Skin epidermis (tissue), 12 donors: ENCODE measurements at regions not wholly inside any gene's neighbourhood (a gene's known extent, or its start where the extent isn't known, plus 50 kb on each side); places are given as distances from the start of the nearest gene placed in this dataset.
"Not testable (repeated sequence)": the region's sequence is repeated elsewhere in the genome, so short reads cannot be mapped to it uniquely, and the experiment has no call there.

ENCODE experiments used
- H3K27ac ChIP-seq, 21 experiments: fragments of 200-600 bp; sonication (generic) in 11 of 21; one replicate each; pipeline ENCODE4 v1.5.0; 2020; ENCODE audit warnings: mild to moderate bottlenecking in 3 of 21, inconsistent platforms in 2 of 21, moderate library complexity in 2 of 21
- H3K4me3 ChIP-seq, 7 experiments: fragments of 200-600 bp; sonication (generic) in 2 of 7; one replicate each; pipeline ENCODE4 v1.5.0; 2020; ENCODE audit warnings: inconsistent platforms in 2 of 7, mild to moderate bottlenecking in 2 of 7, moderate library complexity in 1 of 7

DNA sequence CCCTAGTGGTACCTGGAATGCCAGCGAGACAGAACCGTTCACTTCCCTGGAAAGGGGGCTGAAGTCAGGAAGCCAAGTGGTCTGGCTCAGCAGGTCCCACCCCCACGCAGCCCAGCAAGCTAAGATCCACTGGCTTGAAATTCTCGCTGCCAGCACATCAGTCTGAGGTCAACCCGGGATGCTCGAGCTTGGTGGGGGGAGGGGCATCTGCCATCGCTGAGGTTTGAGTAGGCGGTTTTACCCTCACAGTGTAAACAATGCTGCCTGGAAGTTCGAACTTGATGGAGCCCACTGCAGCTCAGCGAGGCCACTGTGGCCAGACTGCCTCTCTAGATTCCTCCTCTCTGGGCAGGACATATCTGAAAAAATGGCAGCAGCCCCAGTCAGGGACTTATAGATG lies 464.7 kb upstream of the TOM1L1 start:
- no peak overlapping the region for H3K27ac ChIP-seq

DNA sequence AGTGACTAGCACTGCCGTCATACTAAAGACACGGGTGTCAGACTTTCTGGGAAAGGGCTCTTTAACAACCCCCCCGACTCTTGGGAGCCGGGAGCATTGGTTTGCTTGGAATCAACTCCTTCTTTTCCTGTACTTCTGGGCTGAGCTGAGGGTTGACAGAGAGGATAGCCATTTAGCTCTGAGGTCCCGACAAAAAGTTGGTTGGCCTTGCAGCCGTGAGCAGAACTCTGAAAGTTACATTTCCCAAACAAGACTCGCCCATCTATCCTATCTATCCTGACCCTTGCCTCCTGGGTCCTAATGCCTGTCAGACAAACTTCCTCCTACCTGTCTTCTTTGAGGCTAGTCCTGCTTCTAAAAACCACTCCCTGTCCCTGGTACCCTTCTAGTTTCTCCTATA lies 460.8 kb upstream of the TOM1L1 start:
- no peak overlapping the region for H3K4me3 ChIP-seq
- H3K27ac ChIP-seq, result no peak overlapping the region

More for the DNA sequence above, 464.7 kb upstream of the TOM1L1 start:
- H3K4me3 ChIP-seq, result no peak overlapping the region

DNA sequence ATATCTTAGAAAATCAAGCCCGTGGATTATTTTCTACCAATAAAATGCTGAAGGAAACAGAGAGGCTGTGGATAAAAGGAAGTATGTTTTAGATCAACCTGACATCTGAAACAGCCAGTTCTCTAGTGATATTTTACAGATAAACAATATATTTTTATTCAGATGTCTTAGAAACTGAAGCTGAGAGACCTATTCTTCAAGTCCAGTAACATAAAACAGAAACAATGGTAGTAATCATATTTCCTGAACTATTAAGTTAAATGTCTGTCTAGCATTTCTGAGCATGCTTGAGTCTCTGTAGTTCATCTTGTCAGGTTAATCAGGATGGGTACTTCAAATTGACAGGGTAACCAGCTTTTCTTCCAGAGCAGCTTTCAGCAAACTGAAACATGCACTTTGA lies 449.6 kb upstream of the TOM1L1 start:
- no peak overlapping the region for H3K4me3 ChIP-seq
- no peak overlapping the region for H3K27ac ChIP-seq

DNA sequence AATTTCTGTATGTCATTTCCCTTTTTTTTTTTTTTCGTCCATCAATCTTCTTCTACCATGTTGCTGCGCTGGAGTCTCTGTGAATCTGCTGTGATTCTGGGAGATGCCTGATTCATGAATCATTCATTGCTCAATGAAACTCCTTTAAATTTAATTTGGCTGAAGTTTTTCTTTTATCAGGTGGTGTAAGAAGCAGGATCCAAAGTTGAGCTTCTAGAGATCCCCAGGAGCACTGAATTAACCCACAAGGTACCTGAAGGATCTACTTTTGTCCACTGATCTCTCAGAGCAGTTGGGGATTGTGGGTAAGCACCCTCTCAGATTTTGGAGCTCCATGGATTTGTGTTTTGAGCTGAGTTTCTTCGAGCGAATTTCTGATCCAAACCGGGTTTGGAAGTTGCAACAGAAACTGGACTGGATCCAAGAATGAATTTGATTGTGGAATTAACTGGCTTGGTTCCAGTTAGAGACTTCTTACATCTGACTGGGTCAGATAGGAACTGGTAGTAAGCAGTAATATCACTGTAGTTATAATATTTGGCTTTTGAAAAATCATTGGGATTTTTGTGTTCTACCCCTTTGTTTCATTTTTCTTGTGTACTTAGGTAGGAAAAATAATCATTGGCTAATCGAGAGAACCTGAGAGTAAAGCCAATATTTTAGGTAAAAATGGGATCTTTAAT lies 447.8 kb upstream of the TOM1L1 start:
- H3K4me3 ChIP-seq, result no peak overlapping the region
- no peak overlapping the region for H3K27ac ChIP-seq

DNA sequence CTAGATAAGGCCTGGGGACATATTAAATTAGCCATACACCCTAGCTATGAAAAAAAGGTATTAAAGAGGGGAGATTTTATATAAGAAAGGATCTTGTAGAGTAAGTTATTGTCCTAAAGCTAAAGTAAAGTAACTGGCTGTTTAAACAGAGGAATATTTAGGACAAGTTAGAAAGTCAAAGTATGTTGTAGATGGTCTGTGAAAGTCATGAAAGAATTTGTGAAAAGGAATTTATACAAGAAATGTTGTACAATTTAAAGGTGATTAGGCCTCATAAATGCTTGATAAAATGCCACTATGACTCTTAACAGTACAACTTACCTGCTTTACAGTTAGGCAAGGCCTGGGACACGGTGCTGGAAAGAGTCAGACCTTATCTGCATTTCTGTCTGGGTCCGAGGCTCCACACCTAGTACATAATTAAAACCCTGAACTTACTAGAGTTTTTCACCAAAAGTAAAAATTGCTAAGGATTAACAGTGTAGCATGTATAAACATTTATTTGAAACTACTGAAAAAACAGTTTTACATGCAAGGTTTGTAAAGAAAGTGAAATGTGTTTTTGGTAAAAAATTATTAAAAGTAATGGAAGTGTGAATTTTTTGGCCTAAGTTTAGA lies 445.3 kb upstream of the TOM1L1 start:
- H3K27ac ChIP-seq, result no peak overlapping the region

DNA sequence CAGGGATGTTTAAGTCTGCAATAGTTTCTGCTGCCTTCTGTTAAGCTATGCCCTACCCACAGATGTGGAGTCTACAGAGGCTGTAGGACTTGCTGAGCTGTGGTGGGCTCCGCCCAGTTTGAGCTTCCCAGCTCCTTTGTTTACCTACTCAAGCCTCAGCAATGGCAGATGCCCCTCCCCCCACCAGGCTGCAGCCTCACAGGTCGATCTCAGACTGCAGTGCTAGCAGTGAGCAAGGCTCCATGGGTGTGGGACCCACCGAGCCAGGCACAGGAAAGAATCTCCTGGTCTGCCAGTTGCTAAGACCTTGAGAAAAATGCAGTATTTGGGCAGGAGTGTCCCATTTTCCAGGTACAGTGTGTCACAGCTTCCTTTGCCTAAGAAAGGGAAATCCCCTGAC lies 435.2 kb upstream of the TOM1L1 start:
- not testable (repeated sequence) for H3K4me3 ChIP-seq, H3K27ac ChIP-seq

More for the DNA sequence above, 445.3 kb upstream of the TOM1L1 start:
- no peak overlapping the region for H3K4me3 ChIP-seq

DNA sequence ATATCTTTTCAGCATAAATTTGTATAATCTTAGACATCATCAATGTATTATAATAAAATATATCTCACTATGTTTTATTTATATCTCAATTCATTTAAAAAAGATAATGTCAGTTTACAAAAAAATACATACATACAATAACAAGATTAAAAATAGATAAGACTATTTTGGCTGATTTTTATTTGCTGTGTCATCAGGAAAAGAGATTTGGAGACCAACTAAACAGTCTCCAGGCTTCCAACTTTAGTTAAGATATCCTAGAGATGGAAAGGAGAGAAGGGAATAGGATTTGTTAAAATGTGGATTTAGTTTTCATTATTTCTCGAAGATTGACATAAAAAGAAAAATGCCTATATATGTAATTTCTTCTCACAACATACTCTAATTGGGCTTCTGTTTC lies 433.8 kb upstream of the TOM1L1 start:
- Histone ChIP-seq H3K4me3 (no peak overlapping the region), H3K27ac (no peak overlapping the region)

DNA sequence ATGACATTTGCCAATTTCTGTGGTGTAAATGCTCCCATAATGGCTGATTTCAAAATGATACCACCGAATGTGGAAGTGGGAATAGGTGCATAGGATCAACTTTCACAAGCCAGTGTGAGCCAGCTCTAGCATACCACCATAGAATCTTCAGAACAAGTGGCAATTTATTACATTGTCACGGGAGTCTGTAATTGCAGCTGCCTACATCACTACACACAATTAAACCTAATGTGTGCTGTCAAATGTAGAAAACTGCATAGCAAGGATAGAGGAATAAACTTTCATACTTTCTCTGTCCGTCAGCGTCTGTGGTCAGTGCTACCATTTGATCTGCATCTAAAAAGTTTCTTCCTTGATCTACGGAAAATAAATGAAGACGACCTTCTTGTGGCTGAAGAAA lies 417.8 kb upstream of the TOM1L1 start:
- no peak overlapping the region for H3K27ac ChIP-seq

DNA sequence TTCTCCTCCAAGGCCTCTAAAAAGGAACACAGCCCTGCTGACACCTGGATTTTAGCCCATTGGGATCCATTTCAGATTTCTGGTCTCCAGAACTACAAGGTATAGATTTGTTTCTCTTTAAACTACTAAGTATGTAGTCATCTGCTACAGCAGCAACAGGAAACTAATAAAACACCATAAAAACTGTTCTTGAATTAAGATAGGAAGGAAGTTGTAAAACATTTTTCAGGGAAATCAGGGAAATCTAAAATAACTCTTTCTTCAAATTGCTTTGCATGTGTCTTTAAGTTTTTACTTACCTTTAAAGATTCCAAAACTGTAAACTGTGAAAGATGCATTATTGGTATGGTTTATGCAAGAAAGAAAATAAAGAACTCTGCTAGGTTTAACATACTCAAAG lies 407.0 kb upstream of the TOM1L1 start:
- Histone ChIP-seq H3K4me3 (no peak overlapping the region), H3K27ac (no peak overlapping the region)

More for the DNA sequence above, 417.8 kb upstream of the TOM1L1 start:
- H3K4me3 ChIP-seq, result no peak overlapping the region

DNA sequence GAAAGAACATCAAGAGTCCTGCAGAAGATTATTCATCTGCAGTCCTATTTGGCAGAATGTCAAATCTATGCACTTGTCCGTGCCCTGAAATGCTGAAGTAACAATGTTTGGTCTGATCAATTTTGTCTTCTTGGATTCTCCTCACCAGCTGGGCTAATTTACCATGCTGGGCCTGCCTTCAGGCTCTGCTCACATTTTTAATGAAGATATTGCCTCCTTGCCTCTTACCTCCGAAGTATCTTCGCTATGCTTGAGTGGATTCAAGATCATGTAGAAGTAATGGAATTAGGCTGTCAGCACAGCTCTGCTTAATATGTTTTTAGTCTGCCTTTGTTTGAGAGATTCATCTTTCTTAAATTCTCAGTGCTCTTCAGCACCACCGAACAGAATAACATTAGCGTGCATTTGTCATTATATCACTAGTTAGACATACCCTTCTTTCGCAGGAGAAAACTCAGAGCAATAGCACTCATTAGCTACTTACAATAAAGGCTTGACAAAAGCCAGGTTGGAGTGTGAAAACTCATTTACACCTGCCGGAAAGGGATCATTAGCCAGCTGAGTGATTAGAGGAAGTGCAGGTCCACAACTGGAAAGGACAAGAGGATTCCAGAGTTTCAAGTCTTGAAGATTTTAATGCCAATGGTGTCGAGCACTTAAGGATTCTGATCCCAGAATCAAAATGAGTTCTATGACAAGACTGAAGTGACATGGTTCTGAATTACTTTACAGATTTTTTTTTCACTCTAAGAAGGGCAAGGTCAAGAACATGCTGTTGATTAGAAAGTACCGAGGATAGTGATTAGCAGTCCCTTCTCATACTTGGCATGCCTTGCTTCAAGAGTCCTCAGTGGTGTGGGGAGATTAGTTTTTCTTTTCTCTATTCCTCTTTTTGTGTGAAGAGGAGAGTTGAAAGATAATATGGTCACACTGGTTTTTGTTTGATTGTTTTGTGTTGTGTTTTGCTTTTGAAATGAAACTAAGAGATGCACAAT lies 405.6 kb upstream of the TOM1L1 start:
- no peak overlapping the region for H3K4me3 ChIP-seq
- no peak overlapping the region for H3K27ac ChIP-seq

DNA sequence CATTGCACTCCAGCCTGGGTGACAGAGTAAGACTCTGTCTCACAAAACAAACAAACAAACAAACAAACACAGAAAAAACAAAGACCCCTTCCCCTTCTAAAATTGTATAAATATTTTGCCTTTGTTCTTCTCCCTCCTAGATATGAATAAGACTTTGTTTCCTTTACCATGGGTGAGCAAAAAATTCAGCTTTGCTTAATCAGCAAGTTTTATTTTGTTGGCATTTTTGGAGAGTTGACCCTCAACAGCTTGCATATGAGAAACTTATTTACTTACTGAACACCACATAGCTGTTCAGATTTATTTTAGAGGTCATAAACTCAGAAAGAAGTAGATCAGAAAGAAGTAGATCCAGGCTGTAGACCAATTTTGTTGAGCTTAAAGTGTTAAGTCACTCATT lies 395.2 kb upstream of the TOM1L1 start:
- Histone ChIP-seq H3K27ac (no peak overlapping the region), H3K4me3 (no peak overlapping the region)

DNA sequence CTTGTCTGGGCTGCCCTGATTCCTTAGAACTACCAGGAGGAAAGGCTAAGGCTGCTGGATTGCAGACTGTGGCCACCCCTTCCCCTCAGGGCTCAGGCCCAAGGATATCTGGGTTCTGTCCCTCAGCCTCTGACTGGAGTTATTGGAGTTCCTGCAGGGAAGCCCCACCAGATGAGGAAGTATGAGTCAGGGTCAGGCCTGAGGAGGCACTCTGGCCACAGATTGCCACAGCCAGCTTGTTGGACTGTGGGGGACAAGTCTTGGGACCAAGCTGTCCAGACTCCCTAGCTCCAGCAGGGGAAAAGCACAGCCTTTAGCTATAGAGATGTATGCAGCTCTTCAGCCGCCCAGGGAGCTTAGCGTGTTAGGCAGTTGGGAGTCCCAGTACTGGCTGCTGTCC lies 381.9 kb upstream of the TOM1L1 start:
- no peak overlapping the region for H3K27ac ChIP-seq
- no peak overlapping the region for H3K4me3 ChIP-seq

DNA sequence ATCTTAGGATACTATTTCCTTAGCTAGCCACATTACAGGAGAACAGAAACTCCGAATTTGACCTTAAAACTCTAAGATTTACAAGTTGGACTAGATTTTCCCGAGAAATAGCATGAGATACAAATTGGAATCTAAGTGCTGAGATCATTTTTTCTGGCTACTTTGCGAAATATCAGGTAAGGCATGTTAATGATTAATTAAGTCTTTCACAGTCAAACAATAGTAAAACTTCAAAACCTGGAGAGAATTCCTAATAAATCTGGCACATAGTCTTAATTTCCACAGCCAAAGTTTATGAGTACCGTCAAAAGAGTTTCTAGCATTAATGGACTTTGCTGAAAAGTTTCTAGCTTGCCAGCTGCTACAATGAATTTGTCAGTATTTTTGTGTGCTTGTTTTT lies 379.5 kb upstream of the TOM1L1 start:
- no peak overlapping the region for H3K27ac ChIP-seq
- H3K4me3 ChIP-seq, result no peak overlapping the region

DNA sequence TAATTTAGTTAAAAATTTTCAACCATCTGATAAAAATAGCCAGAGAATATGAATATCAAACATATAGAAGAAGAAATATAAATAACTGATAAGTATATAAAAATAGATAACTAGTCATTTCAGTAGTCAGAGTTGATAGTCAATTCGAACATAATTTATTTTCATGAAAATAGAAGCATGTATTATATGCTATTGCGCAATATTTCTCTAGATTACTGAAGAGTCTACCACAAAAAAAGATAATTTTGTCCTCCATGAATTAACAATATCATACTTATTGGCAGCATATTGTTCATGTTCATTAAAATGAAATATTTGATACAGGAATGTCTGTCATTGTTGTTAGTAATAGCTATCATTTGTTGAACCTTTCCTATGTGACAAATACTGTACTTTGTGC lies 376.2 kb upstream of the TOM1L1 start:
- Histone ChIP-seq H3K27ac (no peak overlapping the region), H3K4me3 (no peak overlapping the region)

DNA sequence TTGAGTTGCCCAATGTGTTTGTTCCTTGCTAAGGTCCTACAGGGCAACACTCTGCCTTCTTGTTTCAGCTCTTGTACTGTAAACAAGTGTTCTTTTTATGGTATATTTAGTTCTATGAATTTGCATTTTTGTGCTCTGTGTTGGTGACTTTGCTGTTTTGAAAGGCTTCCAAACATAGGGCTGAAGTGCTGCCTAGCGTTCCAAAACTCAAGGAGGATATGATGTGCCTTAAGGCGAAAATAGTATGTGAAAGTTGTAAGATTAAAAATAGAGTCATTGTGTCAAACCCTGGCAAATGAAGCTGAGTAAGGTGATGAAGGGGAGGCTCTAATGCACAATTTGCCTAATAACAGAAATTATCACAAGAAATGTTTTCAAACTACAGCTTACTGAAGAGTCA lies 372.7 kb upstream of the TOM1L1 start:
- Histone ChIP-seq H3K4me3 (no peak overlapping the region), H3K27ac (no peak overlapping the region)

DNA sequence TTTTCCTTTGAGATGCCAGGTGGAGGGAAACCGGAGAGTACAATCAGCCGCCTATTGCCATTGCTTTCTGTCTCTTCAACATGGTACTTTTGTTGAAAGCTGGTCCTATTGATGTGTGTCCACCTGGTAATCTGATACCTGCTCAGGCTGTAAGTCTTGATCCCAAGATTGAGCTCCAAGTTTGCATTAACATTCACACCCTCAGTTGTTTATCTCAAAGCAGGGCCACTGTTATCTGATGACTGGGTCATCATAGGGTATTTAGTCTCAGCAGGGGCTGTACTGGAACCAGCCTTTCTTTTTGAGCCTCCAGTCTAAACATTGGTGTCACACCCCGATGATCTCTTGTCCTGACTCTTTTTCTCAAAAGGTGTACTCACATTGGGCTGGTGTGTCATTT lies 370.3 kb upstream of the TOM1L1 start:
- no peak overlapping the region for H3K27ac ChIP-seq
- H3K4me3 ChIP-seq, result no peak overlapping the region

DNA sequence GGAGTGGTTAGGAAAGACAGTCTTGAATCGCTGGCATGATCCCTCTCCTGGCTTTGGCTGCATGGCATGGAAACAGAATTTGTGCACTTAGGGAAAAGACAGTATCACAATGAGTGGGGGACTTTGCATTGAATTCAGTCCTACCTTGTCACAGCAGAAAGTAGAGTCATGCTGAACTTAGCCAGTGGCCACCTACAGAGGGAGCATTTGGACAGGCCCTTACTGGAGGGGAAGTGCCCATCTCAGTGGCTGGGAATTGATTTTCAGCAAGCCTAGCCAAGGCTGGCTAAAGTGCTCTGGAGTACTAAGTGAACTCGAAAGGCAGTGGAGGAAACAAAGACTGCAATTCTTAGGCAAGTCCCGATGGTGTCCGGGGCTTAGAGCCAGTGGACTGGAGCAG lies 364.3 kb upstream of the TOM1L1 start:
- no peak overlapping the region for H3K4me3 ChIP-seq
- no peak overlapping the region for H3K27ac ChIP-seq

DNA sequence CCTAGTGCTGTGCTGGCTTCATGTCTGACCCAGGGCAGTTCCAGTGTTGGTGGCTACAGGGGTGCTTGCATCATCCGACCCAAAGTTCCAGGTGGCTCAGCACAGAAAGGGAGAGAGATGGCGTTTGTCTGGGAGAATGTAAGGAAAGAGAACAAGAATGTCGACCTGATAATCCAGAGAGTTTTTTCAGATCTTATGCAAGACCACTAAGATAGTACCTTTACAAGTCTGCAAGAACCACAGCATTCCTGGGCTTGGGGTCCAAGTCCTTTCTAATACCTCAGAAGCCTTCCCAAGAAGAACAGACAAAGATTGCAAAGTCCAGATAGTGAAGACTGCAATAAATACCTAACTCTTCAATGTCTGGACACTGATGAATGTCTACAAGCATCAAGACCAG lies 363.0 kb upstream of the TOM1L1 start:
- H3K27ac ChIP-seq, result no peak overlapping the region
- H3K4me3 ChIP-seq, result no peak overlapping the region

DNA sequence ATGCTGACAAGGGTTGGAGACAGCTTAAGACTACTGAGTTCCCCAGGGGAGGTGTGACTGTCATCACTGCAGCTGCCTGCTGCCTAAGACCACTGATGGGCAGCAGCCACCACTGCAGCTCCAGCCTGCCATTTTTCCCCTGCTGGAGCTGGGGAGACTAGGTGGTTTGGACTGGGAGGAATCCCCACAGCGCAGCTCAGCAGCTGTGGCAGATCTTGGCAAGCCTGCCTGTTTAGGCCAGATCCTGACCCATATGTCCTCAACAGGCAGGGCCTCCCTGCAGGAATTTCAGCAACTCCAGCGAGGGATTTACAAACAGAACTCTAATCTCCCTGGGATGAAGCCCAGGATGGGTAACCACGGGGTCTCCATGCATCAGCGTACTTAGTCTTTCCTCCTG lies 356.4 kb upstream of the TOM1L1 start:
- Histone ChIP-seq H3K4me3 (no peak overlapping the region), H3K27ac (no peak overlapping the region)

DNA sequence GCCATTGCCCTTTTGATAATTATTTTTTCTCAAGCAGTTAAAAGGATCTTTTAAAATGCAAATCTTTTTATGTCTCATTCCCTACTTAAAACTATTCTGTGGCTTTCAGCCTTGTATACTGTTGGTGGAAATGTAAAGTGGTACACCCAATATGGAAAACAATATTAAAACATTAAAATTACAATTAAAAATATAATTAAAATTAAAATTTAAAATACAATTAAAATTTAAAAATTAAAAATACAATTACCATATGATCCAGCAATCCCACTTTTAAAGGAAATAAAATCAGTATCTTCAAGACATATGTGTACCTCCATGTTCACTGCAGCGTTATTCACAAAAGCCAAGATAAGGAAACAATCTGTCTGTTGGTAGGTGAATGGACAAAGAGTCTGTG lies 340.8 kb upstream of the TOM1L1 start:
- no peak overlapping the region for H3K27ac ChIP-seq

DNA sequence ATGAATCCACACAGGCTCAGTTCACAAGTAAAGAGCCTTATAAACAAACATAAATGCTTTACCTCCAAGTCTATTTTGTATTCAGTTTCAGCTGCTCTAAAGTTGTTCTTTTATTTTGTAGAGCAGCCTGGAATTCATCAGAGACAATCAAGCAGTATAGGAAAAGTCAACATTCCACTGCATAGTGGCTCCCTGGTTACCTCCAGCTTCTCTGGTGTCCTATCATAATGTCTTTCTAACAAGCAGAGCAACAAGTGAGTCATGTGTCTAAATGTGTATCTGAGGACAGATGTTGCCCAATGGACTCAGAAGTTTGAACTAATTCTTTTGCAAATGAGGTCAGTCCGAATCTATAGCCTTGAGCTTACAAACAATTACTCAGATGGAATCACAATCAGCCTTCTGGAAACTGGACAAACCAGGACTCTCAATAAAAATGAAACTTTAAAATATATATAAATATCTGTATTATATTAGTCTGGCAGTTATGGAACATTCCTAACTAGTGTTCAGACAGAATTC lies 292.0 kb upstream of the TOM1L1 start:
- no peak overlapping the region for H3K4me3 ChIP-seq
- H3K27ac ChIP-seq, result no peak overlapping the region

More for the DNA sequence above, 340.8 kb upstream of the TOM1L1 start:
- no peak overlapping the region for H3K4me3 ChIP-seq
